Left kidney (tissue), 1 donor: ENCODE measurements at regions not wholly inside any gene's neighbourhood (a gene's known extent, or its start where the extent isn't known, plus 50 kb on each side); places are given as distances from the start of the nearest gene placed in this dataset.

Source experiments
- DNase-seq: peaks from one replicate; pipeline ENCODE4 v3.0.0-alpha.2; 2013

DNA sequence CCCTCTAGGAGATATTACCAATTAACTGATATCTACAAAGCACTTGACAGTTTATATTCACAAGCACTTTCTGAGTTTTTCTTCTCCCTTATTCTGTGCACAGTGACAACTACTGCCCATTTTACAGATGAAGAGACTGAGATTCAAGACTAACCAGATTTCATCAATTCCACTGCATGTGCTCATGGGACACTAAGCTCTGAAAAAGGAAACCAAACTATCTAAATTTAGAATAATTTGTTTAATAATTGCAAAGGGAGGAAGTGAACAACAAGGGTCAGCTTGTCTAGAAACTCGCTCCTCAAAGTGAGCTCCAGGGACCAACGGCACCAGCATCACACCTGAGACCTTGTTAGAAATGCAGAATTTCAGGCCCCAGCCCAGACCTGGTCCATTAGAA is 50.8 kb upstream of the MYLIP start:
- no peak for DNase-seq

DNA sequence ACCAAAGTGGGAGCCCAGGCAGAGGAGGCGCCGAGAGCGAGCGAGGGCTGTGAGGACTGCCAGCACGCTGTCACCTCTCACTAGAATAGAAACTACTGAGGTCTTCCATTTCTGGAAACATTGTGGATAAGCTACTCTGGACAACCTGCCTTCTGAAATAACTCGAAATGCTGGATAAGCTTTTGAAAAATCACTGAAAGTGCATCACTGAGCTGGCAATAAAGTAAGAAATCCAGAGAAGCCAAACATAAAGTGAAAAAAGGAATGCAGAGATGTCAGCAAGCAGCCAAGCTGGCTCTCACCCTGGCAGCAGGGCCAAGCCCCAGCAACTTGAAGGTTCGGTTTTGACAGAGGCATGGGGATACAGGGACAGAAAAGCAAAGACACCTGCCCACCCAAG is 59.2 kb upstream of the MYLIP start:
- no peak for DNase-seq

DNA sequence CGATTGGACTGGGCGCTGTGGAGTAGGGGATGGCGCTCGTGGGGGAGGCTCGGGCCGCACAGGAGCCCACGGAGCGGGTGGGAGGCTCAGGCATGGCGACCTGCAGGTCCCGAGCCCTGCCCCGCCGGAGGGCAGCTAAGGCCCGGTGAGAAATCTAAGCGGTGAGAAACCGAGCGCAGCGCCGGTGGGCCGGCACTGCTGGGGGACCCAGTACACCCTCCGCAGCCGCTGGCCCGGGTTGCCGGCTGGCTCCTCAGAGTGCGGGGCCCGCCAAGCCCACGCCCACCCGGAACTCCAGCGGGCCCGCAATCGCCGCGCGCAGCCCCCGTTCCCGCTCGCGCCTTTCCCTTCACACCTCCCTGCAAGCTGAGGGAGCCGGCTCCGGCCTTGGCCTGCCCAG is 59.7 kb upstream of the MYLIP start:
- no peak for DNase-seq

DNA sequence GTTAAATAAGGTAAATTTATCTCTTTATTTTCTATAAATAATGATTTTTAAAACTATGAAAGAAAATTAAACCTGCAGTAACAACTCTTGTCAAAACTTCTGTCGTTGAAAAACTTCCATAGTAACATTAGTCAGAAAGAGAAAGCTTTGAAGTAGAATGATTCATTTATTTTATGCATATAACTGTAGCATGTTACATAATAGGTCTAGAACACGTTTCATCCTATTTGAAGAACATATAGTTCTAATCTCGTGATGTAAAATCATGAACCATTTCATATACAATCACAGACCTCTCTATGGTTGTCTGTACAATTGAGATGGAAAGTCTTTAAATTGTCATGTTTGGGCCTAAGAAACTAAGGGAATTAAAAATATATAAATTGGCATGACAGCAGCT is 61.3 kb upstream of the MYLIP start:
- no peak for DNase-seq

DNA sequence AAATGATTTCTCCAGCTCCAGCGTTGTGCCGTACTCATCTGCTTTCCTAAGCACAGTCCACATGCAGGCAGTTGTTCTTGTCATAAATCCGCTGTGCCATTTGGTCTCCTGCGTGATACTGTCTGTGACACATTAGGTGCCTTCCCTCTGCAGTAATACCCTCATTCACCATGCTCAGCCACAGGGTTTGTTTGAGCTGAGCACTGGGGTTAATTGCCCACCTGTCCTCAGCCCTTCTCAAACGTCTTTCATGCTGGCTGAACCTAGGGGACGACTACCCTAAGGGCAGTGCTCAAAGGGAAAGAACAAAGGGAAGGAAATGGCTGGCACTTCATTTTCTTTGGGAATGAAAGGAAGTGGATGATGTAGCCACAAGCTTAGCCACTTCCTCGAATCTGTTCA is 64.2 kb upstream of the MYLIP start:
- no peak for DNase-seq

GRCh38 chr6:16063580-16063979 is 65.3 kb upstream of the MYLIP start:
- no peak for DNase-seq

GRCh38 chr6:16061818-16062217 is 67.1 kb upstream of the MYLIP start:
- no peak for DNase-seq

GRCh38 chr6:16060039-16060438 is 68.8 kb upstream of the MYLIP start:
- no peak for DNase-seq

DNA sequence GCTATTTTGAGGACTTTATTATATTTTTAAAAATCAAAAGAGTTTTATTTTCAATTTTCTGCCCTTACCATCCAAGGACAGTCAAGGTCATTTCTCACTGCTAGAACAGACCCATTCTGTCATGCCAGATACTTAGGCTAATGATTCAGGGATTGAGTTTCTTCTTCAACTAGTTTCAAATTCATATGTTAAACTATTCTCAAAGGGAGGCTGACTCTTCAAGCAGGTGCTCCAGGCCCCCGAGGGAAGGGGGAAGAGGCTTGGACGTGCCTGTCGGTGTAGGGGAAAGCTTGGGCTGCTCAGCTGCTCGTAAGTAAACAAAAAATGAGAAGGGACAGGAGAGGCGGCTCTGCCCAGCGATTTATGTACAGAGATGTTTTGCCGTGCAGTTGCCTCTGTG is 69.4 kb upstream of the MYLIP start:
- DNase-seq, result no peak

DNA sequence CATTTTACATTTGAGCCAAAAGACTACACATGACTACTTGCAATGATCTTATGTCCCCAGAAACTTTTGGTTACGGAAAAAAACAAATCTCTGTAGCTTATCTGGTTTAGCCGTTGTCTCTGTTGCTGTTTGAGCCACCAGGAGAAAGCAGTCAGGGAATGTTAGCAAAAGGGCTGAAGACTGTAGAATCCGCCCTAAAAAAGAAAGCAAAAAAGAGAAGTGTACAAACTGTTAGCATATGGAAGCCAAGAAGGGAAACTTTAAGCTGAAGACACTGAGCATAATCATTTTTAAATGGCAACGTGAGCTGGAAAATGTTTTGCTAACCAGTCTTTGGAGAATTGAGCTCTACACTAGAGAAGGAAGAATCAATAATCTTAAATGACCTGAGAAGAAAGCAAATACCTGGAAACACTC is 69.9 kb upstream of the MYLIP start:
- no peak for DNase-seq

DNA sequence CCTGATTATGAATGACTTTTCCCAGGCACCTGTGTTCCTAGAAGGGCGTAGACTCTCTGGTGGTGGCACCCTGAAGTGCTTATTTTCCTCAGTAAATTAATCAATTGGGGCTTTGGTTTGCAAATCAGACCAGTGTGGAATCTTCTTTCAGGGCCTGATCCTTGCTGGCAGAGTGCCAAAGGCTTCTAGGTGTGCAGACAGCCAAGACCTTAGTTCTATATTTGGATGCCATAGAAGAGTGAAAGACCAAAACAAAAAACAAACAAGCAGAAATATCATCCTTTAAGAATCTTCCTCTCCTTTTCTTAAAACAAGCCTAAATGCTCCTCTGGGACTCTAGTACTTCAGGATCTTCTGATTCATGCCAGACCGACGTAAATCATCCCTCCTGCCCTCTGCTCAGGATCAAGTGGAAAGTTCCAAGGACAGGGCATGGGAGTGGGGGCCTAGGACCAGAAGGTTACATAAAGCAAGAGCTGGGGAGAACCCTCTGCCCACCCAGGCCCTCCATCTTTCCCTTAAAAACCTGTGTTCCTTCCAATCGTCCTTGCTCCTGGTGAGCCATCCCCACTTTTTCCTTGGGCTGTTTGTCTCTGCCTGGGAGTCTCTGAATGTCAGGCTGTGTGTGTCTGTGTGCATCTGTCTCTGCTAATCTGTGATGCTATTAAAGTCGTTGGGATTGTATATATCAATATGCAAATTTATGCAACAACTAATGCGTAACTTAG is 70.5 kb upstream of the MYLIP start:
- DNase-seq, result no peak

GRCh38 chr6:16057446-16057845 is 71.4 kb upstream of the MYLIP start:
- DNase-seq, result no peak

GRCh38 chr6:16056263-16056870 is 72.5 kb upstream of the MYLIP start:
- no peak for DNase-seq

DNA sequence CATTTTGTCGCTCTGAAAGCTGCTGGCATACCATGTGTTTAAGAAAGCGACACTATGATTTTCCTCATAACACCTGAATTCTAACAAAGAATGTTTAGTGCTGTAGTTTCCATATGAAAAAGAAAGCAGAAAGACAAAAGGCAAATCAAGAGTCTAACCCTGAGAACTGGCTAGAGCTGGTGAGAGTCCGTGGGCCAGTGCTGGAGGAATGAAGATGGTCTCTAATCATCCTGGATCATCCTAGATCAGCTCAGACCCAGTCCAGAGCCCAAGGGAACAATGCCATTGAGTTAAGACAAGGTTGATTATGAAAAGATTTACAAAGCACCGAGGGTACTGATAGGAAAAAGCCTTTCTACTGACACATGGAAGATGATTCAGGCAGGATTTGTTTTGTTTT is 73.0 kb upstream of the MYLIP start:
- DNase-seq, result no peak

DNA sequence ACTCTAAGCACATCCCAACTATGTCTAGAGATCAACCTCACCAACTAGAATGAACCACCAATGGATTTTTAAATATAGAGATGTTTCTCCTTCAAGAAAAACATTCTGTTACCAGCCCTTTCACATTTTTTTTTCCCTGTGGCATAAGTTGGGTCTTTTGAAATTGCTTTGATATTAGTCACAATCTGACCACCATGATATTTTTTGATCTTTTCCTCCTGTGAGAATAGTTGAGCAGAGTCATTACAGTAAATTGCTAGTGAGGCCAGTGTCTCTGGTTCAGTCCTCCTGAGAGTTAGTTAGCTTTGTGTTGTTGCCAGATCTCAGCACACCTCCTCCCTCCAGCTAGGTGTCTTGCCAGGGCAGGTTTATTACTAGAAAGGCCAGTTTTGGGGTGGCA is 79.7 kb upstream of the MYLIP start:
- DNase-seq, result no peak

GRCh38 chr6:16048221-16048620 is 80.7 kb upstream of the MYLIP start:
- DNase-seq, result no peak

- DNase-seq, result no peak
These were observed 81.4 kb upstream of the MYLIP start for GRCh38 chr6:16047435-16047990.

DNA sequence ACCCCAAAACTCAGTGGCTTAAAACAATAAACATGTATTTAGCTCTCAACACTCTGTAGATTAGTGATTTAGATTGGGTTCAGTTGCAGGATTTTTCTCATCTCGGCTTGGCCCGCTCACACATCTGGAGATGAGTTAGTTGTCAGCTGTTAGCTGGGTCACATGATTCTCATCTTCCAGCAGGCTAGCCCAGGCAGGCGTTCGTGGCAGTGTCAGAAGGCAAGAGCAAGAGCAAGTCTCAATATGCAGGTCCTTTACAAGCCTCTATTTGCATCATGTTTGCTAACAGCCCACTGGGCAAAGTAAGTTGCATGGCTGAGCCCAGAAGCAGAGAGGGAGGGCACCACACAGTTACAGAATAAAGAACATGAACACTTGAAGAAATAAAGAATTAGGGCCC is 83.6 kb upstream of the MYLIP start:
- no peak for DNase-seq

GRCh38 chr6:16044211-16044643 is 84.7 kb upstream of the MYLIP start:
- DNase-seq, result no peak

DNA sequence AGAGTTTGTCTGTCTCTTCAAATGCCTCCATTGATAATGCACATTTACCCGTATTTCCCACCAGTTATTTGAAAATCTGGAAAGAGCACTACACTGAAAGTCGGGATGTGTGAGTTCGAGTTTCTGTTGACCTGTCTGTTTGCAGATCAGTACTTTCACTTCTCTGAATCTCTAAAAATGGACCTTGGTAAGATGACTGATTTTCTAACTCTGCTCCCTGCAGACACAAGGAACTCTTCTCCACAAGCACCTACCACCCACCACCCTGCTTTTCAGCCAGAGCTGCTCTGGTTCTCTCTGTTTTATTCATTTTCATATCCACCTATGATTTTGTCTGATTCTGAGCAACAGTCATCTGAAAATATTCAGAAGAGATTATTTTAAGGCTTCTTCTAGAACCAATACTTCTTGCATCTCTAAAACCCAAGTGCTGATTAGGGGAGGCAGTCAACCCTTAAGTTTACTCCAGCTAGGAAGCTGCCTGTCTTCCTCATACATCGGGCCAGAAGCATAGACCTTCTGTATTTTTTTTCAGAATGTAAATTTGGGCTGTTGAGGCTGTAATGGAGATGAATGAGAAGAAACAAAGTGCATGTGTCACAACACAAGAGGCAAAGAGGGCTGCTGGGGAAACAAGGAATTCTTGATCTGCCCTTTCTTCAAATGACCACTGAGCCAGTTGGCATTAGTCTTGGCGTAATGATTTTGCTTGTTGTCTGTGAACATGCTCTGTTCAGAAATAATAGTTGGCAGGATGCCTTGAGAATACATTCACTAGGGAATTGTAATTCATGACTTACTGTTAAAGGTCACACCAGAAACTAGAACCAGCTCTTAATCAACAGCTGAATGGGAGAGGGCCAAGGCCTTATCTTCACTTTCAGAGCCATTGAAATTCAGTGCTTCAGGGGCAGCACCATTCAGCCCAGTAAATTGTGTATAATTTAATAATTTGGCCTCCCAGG is 85.4 kb upstream of the MYLIP start:
- DNase-seq, result no peak

GRCh38 chr6:16042751-16043150 is 86.1 kb upstream of the MYLIP start:
- DNase-seq, result no peak

- no peak for DNase-seq
These were observed 87.6 kb upstream of the MYLIP start for GRCh38 chr6:16041327-16041726.

DNA sequence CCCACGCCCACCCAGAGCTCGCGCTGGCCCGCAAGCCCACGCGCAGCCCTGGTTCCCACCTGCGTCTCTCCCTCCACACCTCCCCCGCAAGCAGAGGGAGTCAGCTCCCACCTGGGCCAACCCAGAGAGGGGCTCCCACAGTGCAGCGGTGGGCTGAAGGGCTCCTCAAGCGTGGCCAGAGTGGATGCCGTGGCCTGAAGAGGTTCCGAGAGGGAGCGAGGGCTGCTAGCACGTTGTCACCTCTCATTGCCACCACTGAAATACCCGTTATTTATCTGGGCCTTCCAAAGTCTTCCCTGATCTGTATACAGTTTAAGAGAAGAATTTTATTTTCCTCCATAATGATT is 88.3 kb upstream of the MYLIP start:
- no peak for DNase-seq
